ENCODE measurements at regions not wholly inside any gene's neighbourhood (a gene's known extent, or its start where the extent isn't known, plus 50 kb on each side); places are given as distances from the start of the nearest gene placed in this dataset.

DNA sequence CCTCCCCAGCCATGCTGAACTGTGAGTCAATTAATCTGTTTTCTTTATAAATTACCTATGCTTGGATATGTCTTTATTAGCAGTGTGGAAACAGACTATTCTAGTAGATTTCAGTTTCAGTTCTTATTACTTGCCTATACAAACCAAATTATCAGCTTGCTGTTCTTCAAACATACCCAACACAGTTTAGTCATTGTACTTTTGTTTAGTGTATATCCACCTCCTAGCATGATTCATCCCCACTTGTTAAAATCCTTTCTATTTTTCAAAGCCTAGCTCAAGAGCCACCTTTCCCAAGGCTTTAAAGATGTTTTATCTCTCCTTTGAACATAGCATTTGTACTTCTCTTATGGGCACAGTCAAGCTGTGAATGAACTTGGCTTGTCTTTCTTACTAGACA lies 195.6 kb upstream of the ZRANB2 start:
- TF ChIP-seq, protein P1, sequence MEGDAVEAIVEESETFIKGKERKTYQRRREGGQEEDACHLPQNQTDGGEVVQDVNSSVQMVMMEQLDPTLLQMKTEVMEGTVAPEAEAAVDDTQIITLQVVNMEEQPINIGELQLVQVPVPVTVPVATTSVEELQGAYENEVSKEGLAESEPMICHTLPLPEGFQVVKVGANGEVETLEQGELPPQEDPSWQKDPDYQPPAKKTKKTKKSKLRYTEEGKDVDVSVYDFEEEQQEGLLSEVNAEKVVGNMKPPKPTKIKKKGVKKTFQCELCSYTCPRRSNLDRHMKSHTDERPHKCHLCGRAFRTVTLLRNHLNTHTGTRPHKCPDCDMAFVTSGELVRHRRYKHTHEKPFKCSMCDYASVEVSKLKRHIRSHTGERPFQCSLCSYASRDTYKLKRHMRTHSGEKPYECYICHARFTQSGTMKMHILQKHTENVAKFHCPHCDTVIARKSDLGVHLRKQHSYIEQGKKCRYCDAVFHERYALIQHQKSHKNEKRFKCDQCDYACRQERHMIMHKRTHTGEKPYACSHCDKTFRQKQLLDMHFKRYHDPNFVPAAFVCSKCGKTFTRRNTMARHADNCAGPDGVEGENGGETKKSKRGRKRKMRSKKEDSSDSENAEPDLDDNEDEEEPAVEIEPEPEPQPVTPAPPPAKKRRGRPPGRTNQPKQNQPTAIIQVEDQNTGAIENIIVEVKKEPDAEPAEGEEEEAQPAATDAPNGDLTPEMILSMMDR (IDR thresholded peaks at IDR 0.05) = no peak
- no peak for TF ChIP-seq POLR2A (IDR thresholded peaks at IDR 0.05)

All from adrenal gland (tissue), 5 donors.